Fibroblast of lung (primary cell): ENCODE measurements at regions not wholly inside any gene's neighbourhood (a gene's known extent, or its start where the extent isn't known, plus 50 kb on each side); places are given as distances from the start of the nearest gene placed in this dataset.
"Not testable (repeated sequence)": the region's sequence is repeated elsewhere in the genome, so short reads cannot be mapped to it uniquely, and the experiment has no call there.

Source experiments
- DNase-seq, 2 donors: peaks; one replicate each; pipeline versions ENCODE4 v3.0.0 to v3.0.0-alpha.2; 2010; ENCODE audit warnings: low read depth in 2 of 2
- H2AFZ ChIP-seq: 2 replicates; pipeline ENCODE4 v1.5.1; 2012; ENCODE audit warnings: low read length, control low read depth, inconsistent platforms
- H3K27ac ChIP-seq: 2 replicates; pipeline ENCODE4 v1.5.1; 2011; ENCODE audit warnings: low read length, control low read depth; ENCODE audit not compliant: insufficient read depth
- H3K27me3 ChIP-seq: 2 replicates; pipeline ENCODE4 v1.5.1; 2011; ENCODE audit warnings: mild to moderate bottlenecking, low read length; ENCODE audit not compliant: control insufficient read depth, insufficient read depth
- H3K36me3 ChIP-seq: 2 replicates; pipeline ENCODE4 v1.5.1; 2011; ENCODE audit warnings: low read length; ENCODE audit not compliant: control insufficient read depth, insufficient read depth
- H3K4me1 ChIP-seq: 2 replicates; pipeline ENCODE4 v1.5.1; 2011; ENCODE audit warnings: low read length; ENCODE audit not compliant: control insufficient read depth, insufficient read depth; ENCODE audit errors: extremely low read depth
- H3K4me2 ChIP-seq: 2 replicates; pipeline ENCODE4 v1.5.1; 2011; ENCODE audit warnings: low read length, control low read depth; ENCODE audit not compliant: insufficient read depth; ENCODE audit errors: extremely low read depth
- H3K4me3 ChIP-seq, 4 experiments: fragments of 200-600 bp in 1 of 4; sonication (generic) in 1 of 4; replicated peaks in 1 of 4; 2 replicates each; pipeline ENCODE4 v1.5.1; 2011 to 2016; ENCODE audit warnings: low read length in 4 of 4, low read depth in 3 of 4, mild to moderate bottlenecking in 3 of 4, control low read depth in 2 of 4, inconsistent platforms in 1 of 4, mixed read lengths in 1 of 4; ENCODE audit not compliant: insufficient read depth in 1 of 4; ENCODE audit errors: control extremely low read depth in 1 of 4
- H3K79me2 ChIP-seq: 2 replicates; pipeline ENCODE4 v1.5.1; 2012; ENCODE audit warnings: mild to moderate bottlenecking, low read length, inconsistent platforms; ENCODE audit not compliant: control insufficient read depth, insufficient read depth
- H3K9ac ChIP-seq: 2 replicates; pipeline ENCODE4 v1.5.1; 2011; ENCODE audit warnings: mild to moderate bottlenecking, low read length, control low read depth; ENCODE audit not compliant: insufficient read depth
- H3K9me3 ChIP-seq: 2 replicates; pipeline ENCODE4 v1.5.1; 2012; ENCODE audit warnings: low read depth, low read length; ENCODE audit not compliant: control insufficient read depth, insufficient read depth
- H4K20me1 ChIP-seq: 2 replicates; pipeline ENCODE4 v1.5.1; 2011; ENCODE audit warnings: low read length; ENCODE audit not compliant: control insufficient read depth, insufficient read depth; ENCODE audit errors: extremely low read depth
- CTCF ChIP-seq, 2 donors: IDR thresholded peaks in 1 of 2; conservative IDR thresholded peaks in 1 of 2; 1 replicate in 1 of 2; 2 replicates in 1 of 2; pipeline ENCODE4 v1.5.1; 2011 to 2012; ENCODE audit warnings: low read length in 2 of 2, control low read depth in 1 of 2, inconsistent platforms in 1 of 2, low read depth in 1 of 2, mild to moderate bottlenecking in 1 of 2
- EZH2 ChIP-seq: IDR thresholded peaks from 2 replicates; pipeline ENCODE4 v1.5.1; 2012; ENCODE audit warnings: low read length, control low read depth, mild to moderate bottlenecking; ENCODE audit errors: missing control alignments

GRCh38 chr5:121462441-121462840, 389.2 kb upstream of the FTMT start:
- Histone ChIP-seq H2AFZ (no peak overlapping the region), H3K9me3 (no peaks in the 10 kb centered on the region), H4K20me1 (no peaks in the 10 kb centered on the region), H3K27me3 (no peaks in the 10 kb centered on the region), H3K4me2 (no peak overlapping the region), H3K27ac (no peak overlapping the region), H3K36me3 (no peaks in the 10 kb centered on the region), H3K79me2 (no peaks in the 10 kb centered on the region), H3K4me1 (no peaks in the 10 kb centered on the region), H3K4me3 (no peak overlapping the region), H3K9ac (no peak overlapping the region)
- no peak for DNase-seq
- TF ChIP-seq CTCF (conservative IDR thresholded peaks at IDR 0.05 in 1 of 2, IDR thresholded peaks at IDR 0.05 in 1 of 2; ENCODE audit: low read depth in 1 of 2, low read length in 2 of 2) (no peak), EZH2 (no peak)

GRCh38 chr5:121471222-121471621, 380.5 kb upstream of the FTMT start:
- not testable (repeated sequence) for DNase-seq, H3K9me3 ChIP-seq, H2AFZ ChIP-seq, H4K20me1 ChIP-seq, H3K36me3 ChIP-seq, H3K9ac ChIP-seq, H3K4me2 ChIP-seq, H3K27ac ChIP-seq, H3K4me3 ChIP-seq, H3K79me2 ChIP-seq, H3K27me3 ChIP-seq, H3K4me1 ChIP-seq

GRCh38 chr5:121478636-121479035, 373.0 kb upstream of the FTMT start:
- no peak for TF ChIP-seq CTCF (conservative IDR thresholded peaks at IDR 0.05 in 1 of 2, IDR thresholded peaks at IDR 0.05 in 1 of 2; ENCODE audit: low read depth in 1 of 2, low read length in 2 of 2)
- TF ChIP-seq EZH2, result no peak
- no peaks in the 10 kb centered on the region for H3K27me3 ChIP-seq
- no peaks in the 10 kb centered on the region for H3K79me2 ChIP-seq
- H3K4me2 ChIP-seq, result no peak overlapping the region
- H3K9ac ChIP-seq, result no peak overlapping the region
- H2AFZ ChIP-seq, result no peak overlapping the region
- no peak for DNase-seq
- H3K27ac ChIP-seq, result no peak overlapping the region
- H3K4me1 ChIP-seq, result no peaks in the 10 kb centered on the region
- no peaks in the 10 kb centered on the region for H4K20me1 ChIP-seq
- H3K36me3 ChIP-seq, result no peaks in the 10 kb centered on the region
- no peaks in the 10 kb centered on the region for H3K9me3 ChIP-seq
- H3K4me3 ChIP-seq, result no peak overlapping the region

GRCh38 chr5:121479337-121479736, 372.3 kb upstream of the FTMT start:
- no peak for TF ChIP-seq CTCF (conservative IDR thresholded peaks at IDR 0.05 in 1 of 2, IDR thresholded peaks at IDR 0.05 in 1 of 2; ENCODE audit: low read depth in 1 of 2, low read length in 2 of 2)
- TF ChIP-seq EZH2, result no peak
- Histone ChIP-seq H3K36me3 (no peaks in the 10 kb centered on the region), H3K27me3 (no peaks in the 10 kb centered on the region), H3K4me2 (no peak overlapping the region), H2AFZ (no peak overlapping the region), H4K20me1 (no peaks in the 10 kb centered on the region), H3K27ac (no peak overlapping the region), H3K79me2 (no peaks in the 10 kb centered on the region), H3K4me1 (no peaks in the 10 kb centered on the region), H3K9ac (no peak overlapping the region), H3K9me3 (no peaks in the 10 kb centered on the region), H3K4me3 (no peak overlapping the region)
- DNase-seq, result no peak
